CD4-positive, alpha-beta T cell (primary cell): ENCODE measurements at regions not wholly inside any gene's neighbourhood (a gene's known extent, or its start where the extent isn't known, plus 50 kb on each side); places are given as distances from the start of the nearest gene placed in this dataset.

Source experiments
- ATAC-seq: fragments of 200-7000 bp; cut with Tn5 transposase; one replicate; pipeline ENCODE4 v1.10.0; 2022; ENCODE audit warnings: mild to moderate bottlenecking; ENCODE audit not compliant: poor library complexity
- CTCF ChIA-PET: fragments of 350-600 bp; sonication (Branson Sonifier 250); formaldehyde crosslinking; loops from one replicate; lab custom pipeline; 2021; ENCODE audit warnings: antibody characterized with exemption, inconsistent platforms; lab: Charles Lee
- POLR2A ChIA-PET: fragments of 350-600 bp; sonication (Branson Sonifier 250); formaldehyde crosslinking; loops from one replicate; lab custom pipeline; 2021; ENCODE audit warnings: antibody characterized with exemption, inconsistent platforms; lab: Charles Lee
- DNase-seq, 14 experiments: peaks; one replicate each; pipeline ENCODE4 v3.0.0-alpha.2; 2013 to 2020; ENCODE audit warnings: mixed read lengths in 2 of 14
- H3K27ac ChIP-seq, 2 donors: one replicate each; pipeline versions ENCODE4 v1.5.1 to v1.7.0; 2013; ENCODE audit warnings: low read length in 2 of 2, low read depth in 1 of 2, mild to moderate bottlenecking in 1 of 2
- H3K27me3 ChIP-seq, 2 experiments: 1 replicate in 1 of 2; 2 replicates in 1 of 2; pipeline versions ENCODE4 v1.6.1 to v1.7.0; 2013; ENCODE audit warnings: low read length in 2 of 2, control low read depth in 1 of 2, mild to moderate bottlenecking in 1 of 2, moderate library complexity in 1 of 2; ENCODE audit not compliant: insufficient read depth in 2 of 2, control insufficient read depth in 1 of 2
- H3K36me3 ChIP-seq: one replicate; pipeline ENCODE4 v1.6.1; 2013; ENCODE audit warnings: low read length, control low read depth; ENCODE audit not compliant: insufficient read depth
- H3K4me1 ChIP-seq: one replicate; pipeline ENCODE4 v1.6.1; 2013; ENCODE audit warnings: low read length, control low read depth; ENCODE audit not compliant: insufficient read depth
- H3K4me3 ChIP-seq: one replicate; pipeline ENCODE4 v1.5.1; 2013; ENCODE audit warnings: mild to moderate bottlenecking, low read length, moderate library complexity
- H3K9me3 ChIP-seq, 2 experiments: 1 replicate in 1 of 2; 2 replicates in 1 of 2; pipeline versions ENCODE4 v1.6.1 to v1.7.0; 2013; ENCODE audit warnings: low read length in 2 of 2, mild to moderate bottlenecking in 2 of 2, control low read depth in 1 of 2, moderate library complexity in 1 of 2; ENCODE audit not compliant: control insufficient read depth in 1 of 2, insufficient read depth in 1 of 2
- H3K27ac Mint-ChIP-seq: one replicate; pipeline ENCODE4 v1.8.0; 2020; ENCODE audit warnings: mixed read lengths
- H3K27me3 Mint-ChIP-seq: one replicate; pipeline ENCODE4 v1.8.0; 2021; ENCODE audit warnings: mixed read lengths
- H3K36me3 Mint-ChIP-seq: one replicate; pipeline ENCODE4 v1.8.0; 2021; ENCODE audit warnings: low read depth, mixed read lengths
- H3K4me1 Mint-ChIP-seq: one replicate; pipeline ENCODE4 v1.8.0; 2021; ENCODE audit warnings: low read depth, mixed read lengths
- H3K4me3 Mint-ChIP-seq: one replicate; pipeline ENCODE4 v1.8.0; 2020; ENCODE audit warnings: mild to moderate bottlenecking, mixed read lengths
- H3K9me3 Mint-ChIP-seq: one replicate; pipeline ENCODE4 v1.8.0; 2020; ENCODE audit warnings: mixed read lengths
- intact Hi-C, 2 experiments: fragments of 100-400 bp; cut with DNase I in 1 of 2; cut with micrococcal nuclease in 1 of 2; formaldehyde crosslinking; loops; one replicate each; pipeline versions ENCODE4 v1.15.1 to v1.9.0; 2023 to 2025; cut with DNase I, micrococcal nuclease
- TF ChIP-seq, protein P1 (sequence below): fragments of 200-600 bp; IDR thresholded peaks from one replicate; pipeline ENCODE4 v1.8.0; 2022; ENCODE audit warnings: antibody characterized with exemption, mild to moderate bottlenecking

DNA sequence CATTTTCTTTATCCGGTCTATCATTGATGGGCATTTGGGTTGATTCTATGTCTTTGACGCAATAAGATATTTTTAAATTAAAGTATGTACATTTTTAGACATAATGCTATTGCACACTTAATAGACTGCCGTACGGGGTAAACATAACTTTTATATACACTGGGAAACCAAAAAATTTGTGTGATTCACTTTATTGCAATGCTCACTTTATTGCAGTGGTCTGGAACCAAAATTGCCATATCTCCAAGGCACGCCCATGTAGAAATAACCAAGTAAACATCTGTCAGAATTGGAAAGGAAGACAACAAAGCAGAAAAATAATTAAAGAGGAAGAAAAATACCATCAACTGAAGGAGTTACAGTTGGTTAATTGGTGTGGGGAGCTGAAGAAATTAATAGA is 205.8 kb upstream of the CTAGE1 start:
- Histone ChIP-seq H3K27ac (no peak overlapping the region), H3K4me1 (no peaks in the 10 kb centered on the region), H3K27me3 (no peaks in the 10 kb centered on the region), H3K36me3 (no peaks in the 10 kb centered on the region), H3K9me3 (no peaks in the 10 kb centered on the region), H3K4me3 (no peak overlapping the region)
- no peak for ATAC-seq
- H3K9me3 Mint-ChIP-seq, result peaks cover 8% of the 10 kb centered on the region
- no peak overlapping the region for H3K4me3 Mint-ChIP-seq
- no peaks in the 10 kb centered on the region for H3K4me1 Mint-ChIP-seq
- no peaks in the 10 kb centered on the region for H3K27me3 Mint-ChIP-seq
- intact Hi-C loops, result no loop called here
- ChIA-PET POLR2A (no interaction called here), CTCF (no interaction called here)
- H3K27ac Mint-ChIP-seq, result no peak overlapping the region
- DNase-seq, result no peak
- TF ChIP-seq, protein P1, sequence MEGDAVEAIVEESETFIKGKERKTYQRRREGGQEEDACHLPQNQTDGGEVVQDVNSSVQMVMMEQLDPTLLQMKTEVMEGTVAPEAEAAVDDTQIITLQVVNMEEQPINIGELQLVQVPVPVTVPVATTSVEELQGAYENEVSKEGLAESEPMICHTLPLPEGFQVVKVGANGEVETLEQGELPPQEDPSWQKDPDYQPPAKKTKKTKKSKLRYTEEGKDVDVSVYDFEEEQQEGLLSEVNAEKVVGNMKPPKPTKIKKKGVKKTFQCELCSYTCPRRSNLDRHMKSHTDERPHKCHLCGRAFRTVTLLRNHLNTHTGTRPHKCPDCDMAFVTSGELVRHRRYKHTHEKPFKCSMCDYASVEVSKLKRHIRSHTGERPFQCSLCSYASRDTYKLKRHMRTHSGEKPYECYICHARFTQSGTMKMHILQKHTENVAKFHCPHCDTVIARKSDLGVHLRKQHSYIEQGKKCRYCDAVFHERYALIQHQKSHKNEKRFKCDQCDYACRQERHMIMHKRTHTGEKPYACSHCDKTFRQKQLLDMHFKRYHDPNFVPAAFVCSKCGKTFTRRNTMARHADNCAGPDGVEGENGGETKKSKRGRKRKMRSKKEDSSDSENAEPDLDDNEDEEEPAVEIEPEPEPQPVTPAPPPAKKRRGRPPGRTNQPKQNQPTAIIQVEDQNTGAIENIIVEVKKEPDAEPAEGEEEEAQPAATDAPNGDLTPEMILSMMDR, result no peak
- H3K36me3 Mint-ChIP-seq, result no peaks in the 10 kb centered on the region

- Mint-ChIP-seq H3K4me3 (no peak overlapping the region), H3K9me3 (peaks cover 8% of the 10 kb centered on the region), H3K4me1 (no peaks in the 10 kb centered on the region), H3K27ac (no peak overlapping the region), H3K27me3 (no peaks in the 10 kb centered on the region), H3K36me3 (no peaks in the 10 kb centered on the region)
- H3K9me3 ChIP-seq, result peaks cover 0 to 3% of the 10 kb centered on the region in 2 experiments
- DNase-seq (no peak), ATAC-seq (no peak)
- H3K27ac ChIP-seq, result no peak overlapping the region
- H3K36me3 ChIP-seq, result no peaks in the 10 kb centered on the region
- H3K4me1 ChIP-seq, result no peaks in the 10 kb centered on the region
- TF ChIP-seq, protein P1, result no peak
- H3K4me3 ChIP-seq, result no peak overlapping the region
- intact Hi-C loops, result no loop called here
- H3K27me3 ChIP-seq, result no peaks in the 10 kb centered on the region
- ChIA-PET CTCF (no interaction called here), POLR2A (no interaction called here)
Observed at GRCh38 chr18:22624176-22624575, 206.5 kb upstream of the CTAGE1 start.

DNA sequence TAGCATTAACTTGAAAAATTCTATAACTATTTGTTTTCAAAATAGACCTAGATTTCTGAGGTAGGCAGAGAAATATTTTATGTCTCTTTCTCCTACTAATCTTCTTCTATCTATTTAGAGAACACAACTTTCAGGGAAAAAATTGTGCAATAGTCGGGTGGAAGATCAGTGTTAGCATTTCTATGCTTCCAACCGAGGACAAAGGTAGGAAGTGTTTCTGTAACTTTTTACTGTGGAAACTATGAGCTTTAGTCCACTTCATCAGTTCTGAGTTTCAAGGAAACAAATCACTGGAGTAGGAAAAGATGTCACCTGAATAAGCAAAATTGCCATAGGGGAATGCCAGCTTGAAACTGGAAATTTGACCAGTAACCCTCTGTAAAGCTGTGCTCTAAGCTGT is 207.7 kb upstream of the CTAGE1 start:
- H3K27me3 Mint-ChIP-seq, result no peaks in the 10 kb centered on the region

More for the DNA sequence above, 207.7 kb upstream of the CTAGE1 start:
- no peaks in the 10 kb centered on the region for H3K4me1 Mint-ChIP-seq
- DNase-seq (no peak), ATAC-seq (no peak)
- TF ChIP-seq, protein P1, result no peak
- H3K4me3 ChIP-seq, result no peak overlapping the region
- peaks cover 8% of the 10 kb centered on the region for H3K9me3 Mint-ChIP-seq
- H3K27me3 ChIP-seq, result no peaks in the 10 kb centered on the region
- H3K36me3 ChIP-seq, result no peaks in the 10 kb centered on the region
- no peak overlapping the region for H3K27ac Mint-ChIP-seq
- POLR2A ChIA-PET, result no interaction called here
- H3K9me3 ChIP-seq, result peaks cover 0 to 3% of the 10 kb centered on the region in 2 experiments
- H3K36me3 Mint-ChIP-seq, result no peaks in the 10 kb centered on the region
- no peak overlapping the region for H3K27ac ChIP-seq
- intact Hi-C loops, result no loop called here
- H3K4me3 Mint-ChIP-seq, result no peak overlapping the region
- H3K4me1 ChIP-seq, result no peaks in the 10 kb centered on the region
- CTCF ChIA-PET, result no interaction called here
